HL-60/S4 treated with retinoic acid at 250 ng/mL for 4 days and 3 days (cell line): ENCODE measurements at regions not wholly inside any gene's neighbourhood (a gene's known extent, or its start where the extent isn't known, plus 50 kb on each side); places are given as distances from the start of the nearest gene placed in this dataset.
"Not testable (repeated sequence)": the region's sequence is repeated elsewhere in the genome, so short reads cannot be mapped to it uniquely, and the experiment has no call there.

ENCODE experiments used
- in situ Hi-C: fragments of 300-500 bp; cut with MboI; formaldehyde crosslinking; loops from 2 replicates; pipeline ENCODE4 v1.7.0; 2022; ENCODE audit warnings: low sequenced_read_pairs

GRCh38 chr18:45339810-45340550 is 275.3 kb upstream of the SLC14A2 start:
- in situ Hi-C loops = no loop called here

- in situ Hi-C loops = no loop called here
Measured at GRCh38 chr18:45340884-45341283, 274.4 kb upstream of the SLC14A2 start.

GRCh38 chr18:45341454-45341853 is 273.8 kb upstream of the SLC14A2 start:
- in situ Hi-C loops = no loop called here

GRCh38 chr18:45342166-45342565 is 273.1 kb upstream of the SLC14A2 start:
- in situ Hi-C loops = no loop called here

- in situ Hi-C loops = no loop called here
Measured at GRCh38 chr18:45342653-45343052, 272.6 kb upstream of the SLC14A2 start.

GRCh38 chr18:45343365-45343764 is 271.9 kb upstream of the SLC14A2 start:
- in situ Hi-C loops = no loop called here

- in situ Hi-C loops = not testable (repeated sequence)
Measured at GRCh38 chr18:45344680-45345079, 270.6 kb upstream of the SLC14A2 start.

- in situ Hi-C loops = no loop called here
Measured at GRCh38 chr18:45349019-45349418, 266.3 kb upstream of the SLC14A2 start.

- in situ Hi-C loops = no loop called here
Measured at GRCh38 chr18:45349467-45349866, 265.8 kb upstream of the SLC14A2 start.

- in situ Hi-C loops = no loop called here
Measured at GRCh38 chr18:45350404-45351156, 264.7 kb upstream of the SLC14A2 start.

- in situ Hi-C loops = no loop called here
Measured at GRCh38 chr18:45352874-45353273, 262.4 kb upstream of the SLC14A2 start.

GRCh38 chr18:45353530-45353929 is 261.7 kb upstream of the SLC14A2 start:
- in situ Hi-C loops = no loop called here

GRCh38 chr18:45355944-45356520 is 259.2 kb upstream of the SLC14A2 start:
- in situ Hi-C loops = no loop called here

GRCh38 chr18:45357686-45358470 is 257.4 kb upstream of the SLC14A2 start:
- in situ Hi-C loops = no loop called here

- in situ Hi-C loops = no loop called here
Measured at GRCh38 chr18:45359275-45360009, 255.8 kb upstream of the SLC14A2 start.

GRCh38 chr18:45361125-45361851 is 254.0 kb upstream of the SLC14A2 start:
- in situ Hi-C loops = no loop called here

GRCh38 chr18:45363196-45363595 is 252.1 kb upstream of the SLC14A2 start:
- in situ Hi-C loops = no loop called here

- in situ Hi-C loops = no loop called here
Measured at GRCh38 chr18:45365835-45366234, 249.4 kb upstream of the SLC14A2 start.

- in situ Hi-C loops = no loop called here
Measured at GRCh38 chr18:45370255-45371010, 244.8 kb upstream of the SLC14A2 start.
